Fibroblast of skin of back (primary cell): ENCODE measurements at regions not wholly inside any gene's neighbourhood (a gene's known extent, or its start where the extent isn't known, plus 50 kb on each side); places are given as distances from the start of the nearest gene placed in this dataset.
A peak's percentile ranks its signal among the peaks of the same experiment; 100 is the strongest.

ENCODE experiments used
- DNase-seq: peaks from one replicate; pipeline ENCODE4 v3.0.0-alpha.2; 2013

DNA sequence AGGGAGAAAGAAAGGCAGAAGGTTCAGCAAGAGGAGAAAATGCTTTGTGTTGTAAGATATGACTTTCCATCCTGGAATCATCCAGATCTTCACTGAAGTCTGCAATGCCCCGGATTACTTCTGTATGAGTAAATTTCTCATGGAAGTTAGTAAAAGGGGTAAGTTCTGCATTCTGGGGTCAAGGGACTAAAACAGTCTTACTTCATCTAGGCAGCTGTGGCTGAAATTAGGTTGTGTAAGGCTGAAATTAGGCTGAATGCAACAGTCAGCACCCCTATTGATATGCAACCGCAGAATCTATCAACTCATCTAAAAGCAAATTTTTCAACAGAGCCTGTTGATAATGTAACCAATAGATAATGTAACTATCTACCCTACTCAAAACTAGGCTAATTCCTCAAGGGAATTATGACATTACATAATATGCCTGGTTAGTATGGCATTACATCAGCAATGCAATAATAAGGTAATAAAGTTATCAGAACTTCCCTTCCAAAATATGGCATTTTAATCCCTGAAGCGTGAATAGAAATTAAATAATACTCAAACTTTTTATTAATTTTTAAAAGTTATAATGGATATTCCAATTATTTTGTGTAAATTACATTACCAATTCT, 671.7 kb upstream of the CITED2 start:
- no peak for DNase-seq

DNA sequence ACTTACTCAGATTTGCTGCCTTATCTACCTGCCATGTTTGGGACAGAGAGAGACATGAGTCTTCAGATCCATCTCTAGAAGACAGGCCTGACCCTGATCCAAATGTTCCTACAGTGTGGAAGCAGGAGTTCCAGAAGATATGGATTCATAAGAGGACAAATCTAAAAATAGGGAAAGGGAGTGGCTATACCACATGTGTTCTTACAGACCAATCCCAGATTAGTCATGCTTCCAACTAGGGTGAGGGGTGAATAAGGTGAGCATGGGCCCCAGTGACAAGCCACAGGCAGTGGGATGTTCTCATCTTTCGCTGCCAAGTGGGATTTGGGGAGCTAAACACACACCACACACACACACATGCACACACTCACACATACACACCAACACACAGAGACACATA, 670.7 kb upstream of the CITED2 start:
- no peak for DNase-seq

DNA sequence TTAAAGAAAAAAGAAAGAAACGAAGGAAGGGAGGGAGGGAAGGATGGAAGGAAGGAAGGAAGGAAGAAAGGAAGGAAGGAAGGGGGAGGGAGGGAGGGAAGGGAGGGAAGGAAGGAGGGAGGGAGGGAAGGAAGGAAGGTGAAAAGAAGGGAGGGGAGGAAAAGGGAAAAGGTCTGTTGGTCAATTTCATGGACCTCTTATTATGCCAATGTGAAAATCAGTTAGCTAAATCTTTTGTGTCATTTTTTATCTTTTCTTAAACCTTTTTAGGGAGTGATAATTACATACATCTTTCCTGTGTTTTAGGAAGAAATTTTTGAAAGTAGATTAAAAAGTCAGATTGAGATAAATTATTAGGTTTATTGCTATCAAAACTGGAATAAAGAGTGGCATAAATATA, 670.2 kb upstream of the CITED2 start:
- no peak for DNase-seq

DNA sequence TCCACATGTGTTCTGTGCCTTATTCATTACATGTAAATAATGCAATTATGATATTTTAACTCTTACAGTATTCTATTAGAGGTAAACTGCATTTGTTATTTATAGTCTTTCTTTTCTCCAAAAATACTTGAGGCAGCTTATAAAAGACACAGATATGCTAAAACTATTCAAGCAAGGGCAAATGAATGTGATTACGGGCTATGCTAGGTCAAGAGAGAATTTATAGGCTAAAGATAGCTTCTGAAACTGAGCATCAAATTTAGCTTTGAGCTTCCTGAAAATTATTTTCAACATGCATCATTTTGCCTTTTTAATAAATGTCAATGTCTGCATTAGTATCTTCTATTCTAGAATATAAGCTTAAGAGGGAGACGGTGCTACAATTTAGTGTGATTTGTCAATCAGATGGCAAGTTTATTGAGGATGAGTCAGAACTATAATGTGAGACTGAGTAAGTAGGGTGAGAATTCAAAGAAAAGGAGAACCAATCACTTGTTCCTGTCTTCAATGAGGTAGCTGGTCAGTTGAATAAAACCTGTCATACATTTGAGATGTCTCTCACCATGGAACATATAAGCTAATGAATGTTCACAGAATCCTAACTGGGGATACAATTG, 669.4 kb upstream of the CITED2 start:
- peak; percentile 49 for DNase-seq

DNA sequence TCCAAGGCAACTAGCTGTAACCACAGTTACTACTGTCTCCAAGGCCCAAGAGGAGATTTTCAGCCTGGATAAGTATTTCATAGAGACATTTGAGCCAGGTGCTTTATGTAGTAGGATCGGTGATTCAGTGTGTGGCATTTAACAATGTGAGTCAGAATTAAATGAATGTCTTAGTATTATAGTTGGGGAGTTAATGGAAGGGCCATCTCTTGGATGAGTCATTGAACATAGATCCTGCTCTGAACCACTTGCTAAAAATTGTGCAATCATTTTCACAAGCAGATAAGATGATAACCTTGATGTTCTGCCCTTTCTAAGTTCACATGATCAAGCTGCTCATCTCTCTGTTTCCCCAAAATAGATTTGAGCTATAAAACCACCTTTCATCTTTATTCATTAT, 668.9 kb upstream of the CITED2 start:
- peak; percentile 87 for DNase-seq

DNA sequence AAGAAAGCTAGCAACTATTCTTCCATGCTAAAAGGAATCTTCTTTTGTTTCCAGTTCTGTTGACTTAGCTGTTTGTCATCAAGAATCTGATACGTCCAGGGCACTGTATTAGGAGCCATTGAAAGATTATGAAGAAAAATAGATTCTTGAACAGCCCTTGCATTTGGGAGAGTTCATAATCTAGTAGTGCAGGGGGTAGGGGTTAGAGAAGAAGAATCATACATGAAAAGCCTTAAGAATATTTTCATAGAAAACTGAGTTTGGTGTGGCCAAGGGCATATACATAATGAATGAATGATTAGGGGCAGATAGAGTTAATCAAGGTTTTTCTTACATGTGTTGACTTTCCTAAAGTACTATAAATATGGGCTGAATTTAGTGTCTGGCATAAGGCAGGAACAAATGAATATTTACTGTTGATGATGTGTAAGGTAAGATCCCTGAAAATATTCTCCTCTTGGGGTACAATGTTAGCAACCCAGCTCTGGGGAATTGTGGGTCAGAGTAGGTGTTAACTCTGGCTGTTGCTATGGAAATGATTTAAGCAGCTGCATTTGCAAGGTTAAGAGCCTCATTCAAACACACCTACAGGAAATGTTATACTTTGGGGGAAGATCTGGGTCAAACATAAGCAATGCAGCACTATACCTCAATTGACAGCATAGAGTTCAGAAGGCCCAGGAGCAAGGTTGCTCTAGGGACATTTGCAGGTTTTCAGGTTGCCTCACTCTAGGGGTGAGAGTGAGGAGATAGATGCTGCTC, 667.3 kb upstream of the CITED2 start:
- DNase-seq, result no peak

DNA sequence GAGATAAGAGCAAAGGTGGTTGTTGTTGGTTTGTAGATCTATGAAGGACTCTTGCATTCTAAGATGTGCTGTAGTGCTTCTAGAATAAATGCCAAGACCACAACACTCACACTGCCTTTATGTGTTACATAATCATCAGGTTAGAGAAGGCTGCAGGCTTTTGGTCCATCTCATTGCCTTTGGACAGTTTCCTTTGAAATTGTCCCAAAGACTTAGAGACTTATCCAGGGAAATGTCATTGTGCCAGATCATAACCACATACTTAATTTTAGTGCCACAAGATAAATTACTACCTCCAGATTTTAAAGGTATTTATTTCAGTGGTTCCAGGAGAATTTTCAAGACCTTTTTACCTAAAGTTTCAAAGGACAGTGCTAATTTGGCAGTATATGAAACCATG, 666.6 kb upstream of the CITED2 start:
- DNase-seq, result no peak

DNA sequence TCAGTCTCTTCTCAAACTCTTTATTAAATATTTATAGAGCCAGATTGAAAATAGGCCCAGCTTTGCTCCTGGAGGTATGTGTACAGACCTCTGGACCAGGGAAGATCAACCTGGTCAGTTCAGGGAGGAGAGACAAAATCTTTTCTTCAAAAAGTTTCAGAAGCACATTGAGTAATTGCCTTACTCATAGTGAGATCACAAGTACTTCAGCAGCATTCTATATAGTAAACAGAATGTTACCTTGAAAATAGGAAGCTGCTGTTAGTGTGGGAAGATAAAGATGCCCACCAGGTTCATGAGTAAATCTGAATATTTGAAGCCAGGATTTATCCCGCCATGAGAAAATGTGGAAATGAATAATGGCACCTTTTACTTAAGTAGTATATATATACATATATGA, 665.9 kb upstream of the CITED2 start:
- DNase-seq, result no peak

DNA sequence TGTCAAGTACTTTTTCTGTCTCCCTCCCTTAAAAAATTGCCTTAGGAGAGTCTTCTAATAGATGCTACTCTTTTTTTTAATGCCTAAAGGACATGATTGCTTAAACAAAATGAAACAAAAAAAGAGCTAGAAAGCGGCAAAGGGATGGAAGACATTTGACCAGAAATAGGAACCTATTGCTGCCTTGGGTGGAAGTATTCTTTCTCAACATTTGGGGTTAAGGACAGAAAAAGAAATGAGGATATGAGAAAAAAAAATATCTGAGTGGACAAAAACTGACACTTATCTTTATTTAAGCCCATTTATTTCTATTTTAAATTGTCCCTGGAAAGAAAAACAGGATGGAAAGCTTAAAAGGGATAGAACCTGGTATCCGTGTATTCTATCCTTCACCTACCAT, 664.9 kb upstream of the CITED2 start:
- no peak for DNase-seq

DNA sequence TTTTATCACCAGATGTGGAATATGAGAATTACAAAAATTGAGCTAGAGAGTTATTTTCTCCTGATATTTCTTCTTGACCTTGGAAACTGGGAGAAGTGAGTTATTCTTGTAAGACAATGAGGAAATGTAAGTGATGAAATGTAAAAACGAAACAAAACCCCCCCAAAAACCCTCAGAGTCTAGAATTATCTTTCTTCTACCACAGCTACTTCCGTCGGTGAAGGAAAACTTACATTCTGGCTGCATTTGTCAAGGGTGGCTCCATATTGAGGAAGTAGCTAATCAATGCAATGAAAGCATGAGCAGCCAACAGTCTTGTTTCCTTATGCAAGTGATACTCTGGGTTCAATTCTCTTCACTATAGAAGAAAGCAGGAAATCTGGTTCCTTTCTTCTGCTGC, 661.7 kb upstream of the CITED2 start:
- no peak for DNase-seq

DNA sequence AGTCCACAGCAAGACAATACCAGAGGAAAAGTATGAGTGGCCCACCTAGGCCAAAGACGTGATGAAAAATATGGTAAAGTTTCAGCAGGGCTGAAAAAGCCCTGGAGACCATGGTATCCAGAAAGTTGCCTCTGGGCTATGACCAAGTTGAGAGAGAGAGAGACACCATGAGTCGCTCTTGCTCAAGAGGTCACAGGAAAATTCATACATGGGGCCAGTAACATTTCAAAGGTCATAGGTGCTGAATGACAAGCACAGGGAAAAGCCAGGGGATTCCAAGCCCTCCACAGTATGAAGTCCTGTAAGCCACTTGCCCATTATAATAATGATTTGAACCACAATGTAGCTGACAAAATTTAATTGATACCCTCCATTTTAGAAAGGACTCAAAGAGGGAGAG, 657.7 kb upstream of the CITED2 start:
- DNase-seq, result no peak

DNA sequence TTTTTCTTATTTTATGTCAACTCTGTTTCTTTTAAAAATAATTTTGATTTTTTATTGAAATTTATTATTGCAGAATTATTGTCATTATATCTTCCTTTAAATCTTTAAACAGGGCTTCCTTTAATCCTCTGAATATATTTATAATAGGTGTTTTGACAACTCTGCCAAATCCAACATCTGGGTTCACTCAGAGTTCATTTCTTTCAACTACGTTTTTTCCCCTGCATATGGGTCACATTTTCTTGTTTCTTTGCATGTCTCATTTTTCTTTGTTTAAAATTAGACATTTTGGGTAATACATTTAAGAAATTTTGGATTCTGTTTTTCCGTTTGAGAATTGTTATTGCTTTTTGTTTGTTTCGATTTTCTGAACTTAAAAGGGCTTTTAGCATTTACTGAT, 655.1 kb upstream of the CITED2 start:
- DNase-seq, result no peak

DNA sequence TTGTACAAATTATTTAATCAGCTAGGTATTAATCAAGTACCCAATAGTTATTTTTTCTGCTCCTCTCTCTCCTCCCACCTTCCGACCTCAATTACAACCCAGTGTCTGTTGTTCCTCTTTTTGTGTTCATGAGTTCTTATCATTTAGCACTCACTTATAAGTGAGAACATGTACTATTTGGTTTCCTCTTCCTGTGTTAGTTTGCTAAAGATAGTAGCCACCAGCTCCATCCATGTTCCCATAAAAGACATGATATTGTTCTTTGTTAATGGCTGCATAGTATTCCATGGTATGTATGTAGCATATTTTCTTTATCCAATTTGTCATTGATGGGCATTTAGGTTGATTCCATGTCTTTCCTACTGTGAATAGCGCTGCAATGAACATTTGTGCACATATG, 652.8 kb upstream of the CITED2 start:
- no peak for DNase-seq

DNA sequence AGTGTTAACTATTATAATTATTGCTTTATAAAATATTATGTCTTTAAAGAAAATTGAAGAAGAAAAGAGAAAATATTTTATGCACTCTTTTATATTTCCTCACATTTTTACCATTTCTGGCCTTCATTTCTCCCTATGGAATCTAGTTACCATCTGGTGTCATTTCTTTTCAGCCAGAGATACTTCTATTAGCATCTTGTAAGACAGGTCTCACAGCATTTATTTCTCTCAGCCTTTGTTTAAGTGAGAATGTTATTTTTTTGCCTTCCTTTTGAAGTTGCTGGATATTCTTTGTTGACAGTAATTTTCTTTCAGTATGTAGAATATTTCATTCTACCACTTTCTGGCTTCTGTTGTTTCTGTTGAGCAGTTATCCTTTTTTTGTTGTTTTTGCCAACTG, 652.1 kb upstream of the CITED2 start:
- no peak for DNase-seq

DNA sequence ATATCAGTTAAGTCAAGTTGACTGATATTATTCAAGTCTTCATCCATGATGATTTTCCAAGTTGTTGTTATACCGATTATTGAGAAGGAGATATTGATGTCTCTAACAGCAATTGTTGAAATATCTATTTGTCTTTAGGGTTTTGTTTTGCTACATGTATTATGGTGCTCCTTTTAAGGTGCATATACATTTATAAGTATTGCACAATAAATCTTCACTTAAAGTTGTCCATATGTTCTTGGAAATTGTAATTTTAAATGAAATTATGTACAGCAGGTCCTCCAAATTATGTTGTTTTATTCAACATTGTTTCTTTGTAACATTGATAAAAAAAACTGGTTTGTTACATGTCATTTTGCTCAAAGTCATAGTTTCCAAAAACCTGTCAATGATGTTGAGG, 650.7 kb upstream of the CITED2 start:
- DNase-seq, result no peak

DNA sequence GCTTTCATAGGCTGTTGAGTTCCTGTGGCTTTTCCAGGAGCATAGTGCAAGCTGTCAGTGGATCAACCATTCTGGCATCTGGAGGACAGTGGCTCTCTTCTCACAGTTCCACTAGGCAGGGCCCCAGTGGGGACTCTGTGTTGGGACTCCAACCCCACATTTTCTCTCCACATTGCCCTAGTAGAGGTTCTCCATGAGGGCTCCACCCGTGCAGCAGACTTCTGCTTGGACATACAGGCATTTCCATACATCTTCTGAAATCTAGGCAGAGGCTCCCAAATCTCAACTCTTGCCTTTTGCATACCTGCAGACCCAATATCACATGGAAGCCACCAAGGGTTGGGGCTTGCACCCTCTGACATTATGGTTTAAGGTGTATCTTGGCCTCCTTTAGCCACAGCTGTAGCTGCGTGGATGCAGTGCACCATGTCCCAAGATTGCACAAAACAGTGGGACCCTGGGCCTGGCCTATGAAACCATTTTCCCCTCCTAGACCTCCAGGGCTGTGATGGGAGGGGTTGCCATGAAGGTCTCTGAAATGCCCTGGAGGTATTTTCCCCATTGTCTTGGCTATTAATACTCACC, 645.9 kb upstream of the CITED2 start:
- DNase-seq, result no peak

DNA sequence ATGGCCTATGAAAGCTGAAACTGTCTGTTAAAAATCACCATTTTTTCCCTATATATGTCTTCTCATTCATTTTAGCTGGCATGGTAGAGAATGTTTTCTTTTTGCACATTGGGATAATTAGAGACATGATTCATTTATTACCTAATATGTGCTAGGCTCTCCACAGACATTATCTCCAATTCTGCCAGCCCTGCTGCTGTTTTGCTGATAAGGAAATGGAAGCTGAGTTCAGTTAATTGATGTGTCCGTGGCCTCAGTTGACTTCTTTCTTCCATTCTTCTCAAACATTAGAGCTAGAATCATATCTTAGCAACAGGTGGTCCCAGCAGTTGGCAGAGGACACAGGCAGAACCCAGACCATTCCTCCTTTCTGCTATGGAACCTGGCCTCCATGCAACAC, 644.1 kb upstream of the CITED2 start:
- DNase-seq, result no peak

DNA sequence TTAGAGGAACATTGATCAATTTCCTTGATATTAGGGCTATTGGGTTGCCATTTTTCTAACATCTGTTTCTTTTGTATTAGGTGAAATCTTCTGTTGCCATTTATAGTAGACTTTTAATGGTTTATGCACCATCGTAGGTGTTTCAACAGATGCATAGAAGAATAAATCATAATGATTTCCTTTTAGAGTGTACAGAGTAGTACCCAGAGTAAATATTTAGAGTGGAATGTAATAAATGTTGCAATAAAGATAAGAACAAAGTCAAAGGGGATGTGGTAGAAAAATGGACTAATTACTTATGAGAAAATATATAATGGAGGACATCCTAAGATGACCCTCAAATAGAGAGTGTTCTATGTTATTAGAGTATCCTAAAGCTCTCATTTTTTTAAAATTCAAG, 643.0 kb upstream of the CITED2 start:
- no peak for DNase-seq

DNA sequence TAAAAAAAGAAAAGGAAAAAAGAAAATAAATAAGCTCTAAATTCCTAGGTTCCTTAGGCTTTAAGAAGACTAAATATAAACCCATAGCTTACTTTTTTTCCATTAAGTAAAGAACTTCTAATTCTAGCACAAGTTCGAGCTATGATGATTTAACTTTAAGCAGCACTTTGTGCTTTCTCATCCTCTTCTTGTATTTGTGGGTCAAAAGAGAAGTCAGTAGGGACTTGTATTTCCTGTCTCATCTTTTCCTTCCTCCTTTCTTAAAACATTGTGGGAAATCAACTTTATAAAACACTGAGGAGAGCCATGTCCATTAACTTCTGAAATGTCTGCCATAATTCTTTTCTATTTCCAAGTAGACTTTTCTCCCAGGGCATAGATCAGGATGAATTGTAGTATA, 637.7 kb upstream of the CITED2 start:
- DNase-seq, result no peak

DNA sequence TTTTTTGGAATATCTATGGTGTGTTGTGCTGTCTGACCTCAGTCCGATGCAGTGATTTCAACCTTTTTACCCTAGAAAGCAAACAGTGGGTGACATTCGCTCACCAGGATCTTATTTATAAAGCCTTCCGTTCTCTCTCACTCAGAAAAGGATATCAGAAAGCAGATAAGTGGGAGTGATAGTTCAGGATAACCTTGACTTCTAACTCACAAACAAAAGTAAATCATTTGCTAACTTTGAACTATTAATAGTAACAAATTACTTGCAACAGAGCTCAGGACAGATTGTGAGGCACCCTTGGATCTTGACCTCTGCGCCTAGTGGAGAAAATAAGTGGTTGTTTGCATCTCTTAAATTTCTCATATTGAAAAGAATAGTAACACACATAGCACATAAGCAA, 637.1 kb upstream of the CITED2 start:
- no peak for DNase-seq

DNA sequence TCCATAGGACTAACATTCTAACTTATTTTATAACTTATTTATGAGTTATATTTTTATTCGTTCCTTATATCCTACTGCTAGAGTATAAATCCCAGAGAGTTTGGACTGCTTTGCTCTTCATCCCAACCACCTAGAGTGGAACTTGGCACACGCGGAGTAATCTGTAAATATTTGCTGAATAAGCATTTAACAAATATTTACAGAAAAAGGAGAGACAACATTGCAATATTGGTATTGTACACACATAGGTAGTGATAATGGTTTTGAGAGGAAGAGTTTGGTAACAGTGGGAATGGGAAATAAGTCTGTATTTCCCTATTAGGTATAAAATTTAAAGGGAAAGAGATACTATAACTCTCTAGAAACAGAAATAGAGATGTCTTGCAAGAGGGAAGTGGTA, 634.8 kb upstream of the CITED2 start:
- DNase-seq, result no peak

DNA sequence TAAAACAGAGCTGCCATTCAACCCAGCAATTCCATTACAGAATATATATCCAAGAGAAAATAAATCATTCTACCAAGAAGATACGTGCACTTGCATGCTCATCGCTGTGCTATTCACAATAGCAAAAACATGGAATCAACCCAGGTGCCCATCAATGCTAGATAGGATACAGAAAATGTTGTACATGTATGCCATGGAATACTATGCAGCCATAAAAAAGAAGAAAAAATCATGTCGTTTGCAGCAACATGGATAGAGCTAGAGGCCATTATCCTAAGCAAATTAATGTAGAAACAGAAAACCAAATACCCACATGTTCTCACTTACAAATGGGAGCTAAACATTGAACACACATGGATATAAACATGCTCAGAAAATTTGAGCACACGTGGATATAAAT, 633.1 kb upstream of the CITED2 start:
- no peak for DNase-seq

DNA sequence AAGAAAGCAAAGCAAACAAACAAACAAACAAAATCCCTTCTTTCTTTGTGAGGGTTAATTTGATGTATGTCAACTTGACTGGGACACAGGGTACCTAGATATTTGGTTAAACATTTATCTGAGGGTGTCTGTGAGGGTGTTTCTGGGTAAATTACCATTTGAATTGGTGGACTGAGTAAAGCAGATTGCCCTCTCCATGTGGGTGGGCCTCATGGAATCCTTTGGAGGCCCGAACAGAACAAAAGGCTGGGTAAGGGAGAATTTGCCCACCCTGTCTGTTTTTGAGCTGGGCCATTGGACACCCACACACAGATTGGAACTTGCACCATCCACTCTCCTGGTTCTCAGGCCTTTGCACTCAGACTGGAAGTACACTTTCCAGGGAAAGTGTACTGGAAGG, 628.8 kb upstream of the CITED2 start:
- DNase-seq, result no peak

DNA sequence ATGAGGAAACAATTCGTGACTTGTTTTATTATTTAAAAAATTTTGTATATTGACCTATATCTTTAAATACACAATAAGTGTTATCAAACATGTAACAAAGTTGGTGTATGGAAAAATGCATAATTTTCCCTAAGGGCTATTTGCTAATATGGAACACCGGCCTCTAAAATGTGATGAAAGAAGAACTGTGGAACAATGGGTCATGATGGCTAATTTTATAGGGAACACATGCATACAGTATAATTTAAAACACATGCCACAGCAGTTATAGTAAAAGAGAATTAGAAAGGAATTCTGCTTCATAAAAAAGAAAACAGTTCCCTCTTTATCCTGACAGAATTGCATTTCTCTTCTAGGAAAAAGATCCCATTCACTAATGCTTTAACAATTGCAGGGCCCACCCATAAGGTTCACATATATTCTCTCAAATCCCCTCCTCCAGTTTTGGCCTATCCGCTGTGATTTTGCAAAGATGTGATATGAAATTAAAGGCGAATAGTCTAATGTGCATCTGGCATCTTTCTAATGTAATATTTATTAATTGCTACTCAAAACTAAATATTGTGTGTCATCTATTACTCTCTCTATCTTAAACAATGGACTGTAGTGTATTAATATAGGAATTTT, 628.1 kb upstream of the CITED2 start:
- peak; percentile 76 for DNase-seq
